ENCODE measurements at regions not wholly inside any gene's neighbourhood (a gene's known extent, or its start where the extent isn't known, plus 50 kb on each side); places are given as distances from the start of the nearest gene placed in this dataset.

DNA sequence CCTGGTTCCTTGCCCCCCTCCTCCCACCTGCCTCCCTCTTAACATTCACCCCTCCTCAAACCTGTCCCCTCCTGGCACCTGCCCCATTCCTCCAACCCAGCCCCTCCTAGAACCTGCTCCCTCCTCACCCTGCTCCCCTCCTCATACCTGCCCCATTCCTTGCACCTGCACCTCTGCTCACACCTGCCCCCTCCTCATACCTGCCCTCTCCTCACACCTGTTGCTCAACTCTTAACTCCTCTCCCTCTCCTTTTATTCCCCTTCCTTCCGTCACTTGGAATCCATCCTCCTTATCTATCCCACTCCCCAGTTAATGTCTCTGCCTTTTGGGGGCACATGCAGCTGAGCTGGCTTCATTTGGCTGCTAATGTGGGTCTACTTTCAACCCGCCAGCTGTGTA, 712.1 kb downstream of the MTRR start:
- DNase-seq (ENCODE audit: insufficient read length, low spot score) = no peak
- FAIRE-seq = no peak
- no peak for TF ChIP-seq CTCF (IDR thresholded peaks at IDR 0.05; ENCODE audit: insufficient read depth, missing control alignments)

- FAIRE-seq = no peak
- DNase-seq (ENCODE audit: insufficient read length, low spot score) = no peak
- TF ChIP-seq CTCF (IDR thresholded peaks at IDR 0.05; ENCODE audit: insufficient read depth, missing control alignments) = no peak
Measured at GRCh38 chr5:8585230-8586018, 716.5 kb downstream of the MTRR start.

GRCh38 chr5:8590959-8591358, 722.0 kb downstream of the MTRR start:
- FAIRE-seq = no peak
- TF ChIP-seq CTCF (IDR thresholded peaks at IDR 0.05; ENCODE audit: insufficient read depth, missing control alignments) = no peak
- DNase-seq (ENCODE audit: insufficient read length, low spot score) = no peak

GRCh38 chr5:8598356-8598755, 729.4 kb downstream of the MTRR start:
- no peak for DNase-seq (ENCODE audit: insufficient read length, low spot score)
- TF ChIP-seq CTCF (IDR thresholded peaks at IDR 0.05; ENCODE audit: insufficient read depth, missing control alignments) = no peak
- FAIRE-seq = no peak

DNA sequence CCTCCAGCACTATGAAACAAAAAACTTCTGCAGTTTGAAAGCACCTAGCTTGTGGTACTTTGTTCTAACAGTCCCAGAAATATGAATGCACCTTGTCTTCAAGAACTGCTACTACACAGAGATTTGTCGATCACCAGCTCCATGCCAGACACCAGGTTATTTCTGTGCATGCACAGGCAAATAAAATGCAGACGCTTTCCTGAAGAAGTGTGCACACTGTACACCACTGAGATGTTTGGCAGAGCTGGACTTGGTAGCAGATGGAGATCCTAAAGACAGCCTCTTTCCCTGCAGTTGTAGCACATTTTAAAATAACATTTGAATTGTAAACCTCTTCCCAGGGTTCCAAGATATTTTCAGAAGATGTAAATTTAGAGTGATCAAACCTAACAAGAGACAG, 730.0 kb downstream of the MTRR start:
- FAIRE-seq (no peak), DNase-seq (ENCODE audit: insufficient read length, low spot score) (no peak)
- no peak for TF ChIP-seq CTCF (IDR thresholded peaks at IDR 0.05; ENCODE audit: insufficient read depth, missing control alignments)

DNA sequence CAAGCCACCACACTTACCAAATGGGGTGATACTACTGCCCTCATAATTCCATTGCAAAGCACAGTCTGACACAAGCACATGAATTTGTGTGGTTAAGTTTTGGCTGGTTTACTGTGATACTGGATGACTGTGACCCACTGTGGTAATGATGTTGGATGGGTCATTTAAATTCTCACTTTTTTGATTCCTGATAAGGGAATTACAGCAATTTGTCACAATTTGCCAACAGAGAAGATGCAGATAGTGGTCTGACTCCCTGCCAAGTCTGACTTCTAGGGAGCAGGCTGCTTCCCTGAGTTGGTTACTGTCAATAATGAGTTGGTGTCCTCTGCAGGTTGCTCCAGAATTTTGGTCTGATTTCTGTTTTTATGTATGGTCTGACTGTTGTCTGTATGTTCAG, 731.9 kb downstream of the MTRR start:
- no peak for TF ChIP-seq CTCF (IDR thresholded peaks at IDR 0.05; ENCODE audit: insufficient read depth, missing control alignments)
- DNase-seq (ENCODE audit: insufficient read length, low spot score) (no peak), FAIRE-seq (no peak)

DNA sequence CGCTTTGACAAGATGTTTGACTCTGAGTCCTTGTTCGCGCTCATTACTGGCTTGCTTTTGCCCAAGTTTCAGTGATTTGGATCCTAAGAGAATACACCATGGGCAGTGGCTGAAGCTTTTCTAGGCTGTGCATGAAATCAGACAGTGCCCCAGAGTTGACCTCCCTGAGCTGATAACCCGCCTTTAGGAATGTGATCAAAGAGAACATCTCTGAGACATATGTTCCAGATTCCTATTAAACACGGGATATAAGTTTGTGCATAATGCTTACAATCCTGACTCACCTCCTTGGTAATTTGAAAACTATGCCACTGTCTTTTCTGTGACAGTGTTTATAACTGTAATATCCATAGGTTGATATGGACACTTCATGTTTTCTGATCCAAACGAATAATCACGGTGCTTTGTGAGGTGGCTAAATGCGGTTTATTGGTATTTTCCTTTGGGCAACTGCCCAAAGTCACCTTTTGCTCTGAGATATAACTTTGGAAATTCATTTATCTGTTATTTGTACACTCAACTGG, 732.9 kb downstream of the MTRR start:
- FAIRE-seq = no peak
- no peak for TF ChIP-seq CTCF (IDR thresholded peaks at IDR 0.05; ENCODE audit: insufficient read depth, missing control alignments)
- DNase-seq (ENCODE audit: insufficient read length, low spot score) = no peak

All from D721Med (cell line).